HepG2 (cell line): ENCODE measurements at regions not wholly inside any gene's neighbourhood (a gene's known extent, or its start where the extent isn't known, plus 50 kb on each side); places are given as distances from the start of the nearest gene placed in this dataset.

Experiments used
- ATAC-seq: fragments of 200-7000 bp; cut with Tn5 transposase; 3 replicates; pipeline ENCODE4 v1.9.1; 2020; ENCODE audit warnings: mild to moderate bottlenecking, moderate library complexity
- BruUV-seq: library from RNA; stranded (reverse); fragments of 400-500 nt; replicated peaks from 2 replicates; lab custom pipeline; 2021; lab: Mats Ljungman, UMichigan
- CTCF ChIA-PET: fragments of 300-600 bp; formaldehyde crosslinking; extraction: SDS; loops from one replicate; lab custom pipeline; 2021; ENCODE audit warnings: low total read pairs, inconsistent platforms, low intra/inter-chr PET ratio; lab: Yijun Ruan, JAX
- POLR2A ChIA-PET: fragments of 350-600 bp; sonication (Branson Sonifier 250); formaldehyde crosslinking; loops from one replicate; lab custom pipeline; 2020; ENCODE audit warnings: antibody characterized with exemption, inconsistent platforms; lab: Yijun Ruan, JAX
- DNase-seq: peaks from one replicate; pipeline ENCODE4 v3.0.0-alpha.2; 2015; ENCODE audit warnings: low spot score
- FAIRE-seq: peaks from 3 replicates; lab custom pipeline; 2011; peaks lifted over from hg19 to GRCh38; lab: Jason Lieb, UNC
- H2AFZ ChIP-seq: one replicate; pipeline ENCODE4 v1.6.1; 2011; ENCODE audit warnings: low read length, inconsistent platforms
- H3K27ac ChIP-seq: fragments of 300-600 bp; 3 replicates; pipeline ENCODE4 v1.8.0; 2011; ENCODE audit warnings: mixed run types, mild to moderate bottlenecking, mixed read lengths, low read length, inconsistent platforms; ENCODE audit not compliant: insufficient read depth; ENCODE audit errors: extremely low read length
- H3K27me3 ChIP-seq, 2 experiments: fragments of 200-600 bp in 1 of 2; 2 replicates in 1 of 2; 3 replicates in 1 of 2; pipeline versions ENCODE4 v1.6.0 to v1.8.0; 2011; ENCODE audit warnings: low read length in 2 of 2, mild to moderate bottlenecking in 2 of 2, moderate library complexity in 2 of 2, inconsistent platforms in 1 of 2; ENCODE audit not compliant: insufficient read depth in 2 of 2, control insufficient read depth in 1 of 2
- H3K36me3 ChIP-seq, 2 experiments: fragments of 200-600 bp in 1 of 2; replicated peaks in 1 of 2; 2 replicates in 1 of 2; 3 replicates in 1 of 2; pipeline versions ENCODE4 v1.5.1 to v1.8.0; 2011; ENCODE audit warnings: low read length in 2 of 2, inconsistent platforms in 1 of 2; ENCODE audit not compliant: insufficient read depth in 2 of 2, control insufficient read depth in 1 of 2
- H3K4me1 ChIP-seq: 2 replicates; pipeline ENCODE4 v1.5.1; 2012; ENCODE audit warnings: low read length, inconsistent platforms; ENCODE audit not compliant: insufficient read depth
- H3K4me2 ChIP-seq: 2 replicates; pipeline ENCODE4 v1.6.0; 2011; ENCODE audit warnings: low read depth, low read length, inconsistent platforms
- H3K4me3 ChIP-seq, 3 experiments: fragments of 200-600 bp in 1 of 3; sonication (generic), shearing (Covaris generic) in 1 of 3; replicated peaks in 1 of 3; 2 replicates each; pipeline ENCODE4 v1.5.1; 2011 to 2016; ENCODE audit warnings: low read length in 3 of 3, inconsistent platforms in 2 of 3, low read depth in 2 of 3, mild to moderate bottlenecking in 2 of 3, control low read depth in 1 of 3, mixed read lengths in 1 of 3; ENCODE audit not compliant: insufficient read depth in 1 of 3
- H3K79me2 ChIP-seq: one replicate; pipeline ENCODE4 v1.6.1; 2011; ENCODE audit warnings: low read length, inconsistent platforms; ENCODE audit not compliant: insufficient read depth
- H3K9ac ChIP-seq: 2 replicates; pipeline ENCODE4 v1.6.0; 2011; ENCODE audit warnings: mild to moderate bottlenecking, low read depth, low read length, inconsistent platforms; ENCODE audit not compliant: insufficient read depth
- H3K9me3 ChIP-seq: 2 replicates; pipeline ENCODE4 v1.5.1; 2012; ENCODE audit warnings: mild to moderate bottlenecking, low read length
- H4K20me1 ChIP-seq: 2 replicates; pipeline ENCODE4 v1.6.0; 2011; ENCODE audit warnings: inconsistent platforms, mild to moderate bottlenecking, low read length, moderate library complexity; ENCODE audit not compliant: insufficient read depth
- CCAR2 ChIP-seq: fragments of 200-400 bp; formaldehyde crosslinking; optimal IDR thresholded peaks from 2 replicates; pipeline ENCODE3; 2018; ENCODE audit warnings: low read depth, mild to moderate bottlenecking, low read length, moderate library complexity
- NR2F2 ChIP-seq: IDR thresholded peaks from 2 replicates; pipeline ENCODE4 v1.6.1; 2012; ENCODE audit warnings: low read depth, inconsistent platforms, borderline replicate concordance
- PHF20 ChIP-seq: sonication (generic); formaldehyde crosslinking; IDR thresholded peaks from 2 replicates; pipeline ENCODE4 v1.5.0; 2020; ENCODE audit warnings: mild to moderate bottlenecking, missing genetic modification reagents
- RFX1 ChIP-seq: fragments of 450-650 bp; IDR thresholded peaks from 2 replicates; pipeline ENCODE4 v1.6.1; 2017
- SP2 ChIP-seq: sonication (generic); formaldehyde crosslinking; IDR thresholded peaks from 2 replicates; pipeline ENCODE4 v1.5.1; 2020; ENCODE audit warnings: mild to moderate bottlenecking, missing genetic modification reagents
- ZNF10 ChIP-seq: sonication (generic); formaldehyde crosslinking; IDR thresholded peaks from 2 replicates; pipeline ENCODE4 v1.4.0; 2020; ENCODE audit warnings: mild to moderate bottlenecking, low read depth, missing genetic modification reagents, borderline replicate concordance
- ZNF101 ChIP-seq: sonication (generic); formaldehyde crosslinking; IDR thresholded peaks from 2 replicates; pipeline ENCODE4 v1.4.0; 2020; ENCODE audit warnings: mild to moderate bottlenecking, low read depth, missing genetic modification reagents, borderline replicate concordance
- ZNF17 ChIP-seq: sonication (generic); formaldehyde crosslinking; IDR thresholded peaks from 2 replicates; pipeline ENCODE4 v1.5.0; 2020; ENCODE audit warnings: mild to moderate bottlenecking, missing genetic modification reagents
- ZNF34 ChIP-seq: sonication (generic); formaldehyde crosslinking; IDR thresholded peaks from 2 replicates; pipeline ENCODE4 v1.4.0; 2020; ENCODE audit warnings: mild to moderate bottlenecking, missing genetic modification reagents, borderline replicate concordance
- ZNF7 ChIP-seq: IDR thresholded peaks from 2 replicates; pipeline ENCODE4 v1.6.1; 2016; ENCODE audit warnings: missing biosample characterization, missing genetic modification reagents
- ZNF891 ChIP-seq: sonication (generic); formaldehyde crosslinking; IDR thresholded peaks from 2 replicates; pipeline ENCODE4 v1.5.0; 2020; ENCODE audit warnings: mild to moderate bottlenecking, missing genetic modification reagents
- WGBS: methylation state at CpG from one replicate; pipeline ENCODE4 v1.1.6; 2017; ENCODE audit warnings: low lambda C conversion rate; 5-methylcytosine and 5-hydroxymethylcytosine counted together
- in situ Hi-C: cut with HindIII; loops from 2 replicates; pipeline ENCODE4 v1.10.0; 2017; ENCODE audit warnings: low pct_unique_long_range_greater_than_20kb; ENCODE audit not compliant: extremely low pct_ligation_motif_present
- intact Hi-C: fragments of 100-400 bp; cut with micrococcal nuclease; formaldehyde crosslinking; loops from one replicate; pipeline ENCODE4 v1.10.0; 2022; ENCODE audit not compliant: unreplicated experiment
- TF ChIP-seq, protein P1 (sequence below): sonication (generic); formaldehyde crosslinking; IDR thresholded peaks from 2 replicates; pipeline ENCODE4 v1.4.0; 2020; ENCODE audit warnings: missing genetic modification reagents, borderline replicate concordance
- TF ChIP-seq, protein P2 (sequence below): sonication (generic); formaldehyde crosslinking; IDR thresholded peaks from 2 replicates; pipeline ENCODE4 v1.5.0; 2020; ENCODE audit warnings: missing genetic modification reagents
- TF ChIP-seq, protein P3 (sequence below): sonication (generic); formaldehyde crosslinking; IDR thresholded peaks from 2 replicates; pipeline ENCODE4; 2020; ENCODE audit warnings: missing genetic modification reagents, mild to moderate bottlenecking, borderline replicate concordance
- TF ChIP-seq, protein P4 (sequence below): sonication (generic); formaldehyde crosslinking; IDR thresholded peaks from 2 replicates; pipeline ENCODE4 v1.4.0; 2020; ENCODE audit warnings: missing genetic modification reagents, borderline replicate concordance

DNA sequence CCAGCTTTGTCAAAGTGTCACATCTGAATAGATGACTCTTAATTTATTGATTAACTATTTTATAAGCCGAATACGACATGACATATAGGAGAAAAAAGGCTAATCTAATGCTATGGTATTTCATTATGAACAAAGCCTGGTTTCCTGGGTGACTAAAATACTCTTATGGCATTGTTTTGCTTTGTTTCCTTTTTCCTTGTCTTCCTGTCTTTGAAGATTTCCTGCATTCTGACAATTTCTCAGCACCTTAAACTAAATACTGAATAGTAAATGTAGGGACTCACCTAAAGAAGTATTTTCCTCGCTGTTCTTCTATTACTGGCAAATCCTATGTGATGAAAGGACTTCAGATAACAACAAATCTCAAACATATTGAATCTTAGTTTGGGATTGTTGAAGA is 1284.5 kb downstream of the EFNA5 start:
- Histone ChIP-seq H3K36me3 (no peaks in the 10 kb centered on the region), H3K27ac (no peak overlapping the region), H3K4me3 (no peak overlapping the region), H4K20me1 (no peaks in the 10 kb centered on the region), H2AFZ (no peak overlapping the region), H3K79me2 (no peaks in the 10 kb centered on the region), H3K4me1 (no peaks in the 10 kb centered on the region), H3K27me3 (no peaks in the 10 kb centered on the region), H3K9ac (no peak overlapping the region), H3K9me3 (no peaks in the 10 kb centered on the region), H3K4me2 (no peak overlapping the region)
- DNase-seq (no peak), ATAC-seq (no peak), FAIRE-seq (no peak)
- no TSS peak for BruUV-seq
- in situ Hi-C loops, result no loop called here
- CTCF ChIA-PET, result no interaction called here
- intact Hi-C loops, result no loop called here
- TF ChIP-seq, protein P1, sequence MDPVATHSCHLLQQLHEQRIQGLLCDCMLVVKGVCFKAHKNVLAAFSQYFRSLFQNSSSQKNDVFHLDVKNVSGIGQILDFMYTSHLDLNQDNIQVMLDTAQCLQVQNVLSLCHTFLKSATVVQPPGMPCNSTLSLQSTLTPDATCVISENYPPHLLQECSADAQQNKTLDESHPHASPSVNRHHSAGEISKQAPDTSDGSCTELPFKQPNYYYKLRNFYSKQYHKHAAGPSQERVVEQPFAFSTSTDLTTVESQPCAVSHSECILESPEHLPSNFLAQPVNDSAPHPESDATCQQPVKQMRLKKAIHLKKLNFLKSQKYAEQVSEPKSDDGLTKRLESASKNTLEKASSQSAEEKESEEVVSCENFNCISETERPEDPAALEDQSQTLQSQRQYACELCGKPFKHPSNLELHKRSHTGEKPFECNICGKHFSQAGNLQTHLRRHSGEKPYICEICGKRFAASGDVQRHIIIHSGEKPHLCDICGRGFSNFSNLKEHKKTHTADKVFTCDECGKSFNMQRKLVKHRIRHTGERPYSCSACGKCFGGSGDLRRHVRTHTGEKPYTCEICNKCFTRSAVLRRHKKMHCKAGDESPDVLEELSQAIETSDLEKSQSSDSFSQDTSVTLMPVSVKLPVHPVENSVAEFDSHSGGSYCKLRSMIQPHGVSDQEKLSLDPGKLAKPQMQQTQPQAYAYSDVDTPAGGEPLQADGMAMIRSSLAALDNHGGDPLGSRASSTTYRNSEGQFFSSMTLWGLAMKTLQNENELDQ (CRISPR knock-in tag), result no peak
- TF ChIP-seq ZNF17, result no peak
- TF ChIP-seq, protein P2, sequence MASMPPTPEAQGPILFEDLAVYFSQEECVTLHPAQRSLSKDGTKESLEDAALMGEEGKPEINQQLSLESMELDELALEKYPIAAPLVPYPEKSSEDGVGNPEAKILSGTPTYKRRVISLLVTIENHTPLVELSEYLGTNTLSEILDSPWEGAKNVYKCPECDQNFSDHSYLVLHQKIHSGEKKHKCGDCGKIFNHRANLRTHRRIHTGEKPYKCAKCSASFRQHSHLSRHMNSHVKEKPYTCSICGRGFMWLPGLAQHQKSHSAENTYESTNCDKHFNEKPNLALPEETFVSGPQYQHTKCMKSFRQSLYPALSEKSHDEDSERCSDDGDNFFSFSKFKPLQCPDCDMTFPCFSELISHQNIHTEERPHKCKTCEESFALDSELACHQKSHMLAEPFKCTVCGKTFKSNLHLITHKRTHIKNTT (CRISPR knock-in tag), result no peak
- no peak for TF ChIP-seq ZNF891 (CRISPR knock-in tag)
- TF ChIP-seq, protein P3, sequence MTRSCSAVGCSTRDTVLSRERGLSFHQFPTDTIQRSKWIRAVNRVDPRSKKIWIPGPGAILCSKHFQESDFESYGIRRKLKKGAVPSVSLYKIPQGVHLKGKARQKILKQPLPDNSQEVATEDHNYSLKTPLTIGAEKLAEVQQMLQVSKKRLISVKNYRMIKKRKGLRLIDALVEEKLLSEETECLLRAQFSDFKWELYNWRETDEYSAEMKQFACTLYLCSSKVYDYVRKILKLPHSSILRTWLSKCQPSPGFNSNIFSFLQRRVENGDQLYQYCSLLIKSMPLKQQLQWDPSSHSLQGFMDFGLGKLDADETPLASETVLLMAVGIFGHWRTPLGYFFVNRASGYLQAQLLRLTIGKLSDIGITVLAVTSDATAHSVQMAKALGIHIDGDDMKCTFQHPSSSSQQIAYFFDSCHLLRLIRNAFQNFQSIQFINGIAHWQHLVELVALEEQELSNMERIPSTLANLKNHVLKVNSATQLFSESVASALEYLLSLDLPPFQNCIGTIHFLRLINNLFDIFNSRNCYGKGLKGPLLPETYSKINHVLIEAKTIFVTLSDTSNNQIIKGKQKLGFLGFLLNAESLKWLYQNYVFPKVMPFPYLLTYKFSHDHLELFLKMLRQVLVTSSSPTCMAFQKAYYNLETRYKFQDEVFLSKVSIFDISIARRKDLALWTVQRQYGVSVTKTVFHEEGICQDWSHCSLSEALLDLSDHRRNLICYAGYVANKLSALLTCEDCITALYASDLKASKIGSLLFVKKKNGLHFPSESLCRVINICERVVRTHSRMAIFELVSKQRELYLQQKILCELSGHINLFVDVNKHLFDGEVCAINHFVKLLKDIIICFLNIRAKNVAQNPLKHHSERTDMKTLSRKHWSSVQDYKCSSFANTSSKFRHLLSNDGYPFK (CRISPR knock-in tag), result no peak
- no peak for TF ChIP-seq ZNF10 (CRISPR knock-in tag)
- no peak for TF ChIP-seq ZNF7 (CRISPR knock-in tag)
- TF ChIP-seq NR2F2, result no peak
- TF ChIP-seq, protein P4, sequence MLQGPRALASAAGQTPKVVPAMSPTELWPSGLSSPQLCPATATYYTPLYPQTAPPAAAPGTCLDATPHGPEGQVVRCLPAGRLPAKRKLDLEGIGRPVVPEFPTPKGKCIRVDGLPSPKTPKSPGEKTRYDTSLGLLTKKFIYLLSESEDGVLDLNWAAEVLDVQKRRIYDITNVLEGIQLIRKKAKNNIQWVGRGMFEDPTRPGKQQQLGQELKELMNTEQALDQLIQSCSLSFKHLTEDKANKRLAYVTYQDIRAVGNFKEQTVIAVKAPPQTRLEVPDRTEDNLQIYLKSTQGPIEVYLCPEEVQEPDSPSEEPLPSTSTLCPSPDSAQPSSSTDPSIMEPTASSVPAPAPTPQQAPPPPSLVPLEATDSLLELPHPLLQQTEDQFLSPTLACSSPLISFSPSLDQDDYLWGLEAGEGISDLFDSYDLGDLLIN (CRISPR knock-in tag), result no peak
- TF ChIP-seq PHF20 (CRISPR knock-in tag), result no peak
- no peak for TF ChIP-seq ZNF34 (CRISPR knock-in tag)
- no peak for TF ChIP-seq RFX1
- TF ChIP-seq SP2 (CRISPR knock-in tag), result no peak
- TF ChIP-seq ZNF101 (CRISPR knock-in tag), result no peak
- TF ChIP-seq CCAR2, result no peak
- 7% methylated on average over 3 of the region's 3 CpGs for WGBS
- POLR2A ChIA-PET, result no interaction called here
